Chondrocyte (in vitro differentiated cells): ENCODE measurements at regions not wholly inside any gene's neighbourhood (a gene's known extent, or its start where the extent isn't known, plus 50 kb on each side); places are given as distances from the start of the nearest gene placed in this dataset.
"Not testable (repeated sequence)": the region's sequence is repeated elsewhere in the genome, so short reads cannot be mapped to it uniquely, and the experiment has no call there.

Source experiments
- DNase-seq: peaks from one replicate; pipeline ENCODE4 v3.0.0; 2021; ENCODE audit warnings: mixed read lengths, low spot score
- H3K27ac Mint-ChIP-seq: one replicate; pipeline ENCODE4 v1.8.0; 2021; ENCODE audit warnings: mild to moderate bottlenecking, moderate library complexity, mixed read lengths; ENCODE audit not compliant: unreplicated experiment
- H3K27me3 Mint-ChIP-seq: 2 replicates; pipeline ENCODE4 v1.8.0; 2021; ENCODE audit warnings: low read depth, mixed read lengths
- H3K36me3 Mint-ChIP-seq: 2 replicates; pipeline ENCODE4 v1.8.0; 2021; ENCODE audit warnings: low read depth, mixed read lengths
- H3K4me1 Mint-ChIP-seq: 2 replicates; pipeline ENCODE4 v1.8.0; 2021; ENCODE audit warnings: low read depth, mild to moderate bottlenecking, mixed read lengths
- H3K4me3 Mint-ChIP-seq: one replicate; pipeline ENCODE4 v1.8.0; 2021; ENCODE audit warnings: mild to moderate bottlenecking, moderate library complexity, mixed read lengths; ENCODE audit not compliant: unreplicated experiment
- H3K9me3 Mint-ChIP-seq: 2 replicates; pipeline ENCODE4 v1.8.0; 2021; ENCODE audit warnings: low read depth, mixed read lengths
- CTCF ChIP-seq: fragments of 200-600 bp; sonication (generic); IDR thresholded peaks from 2 replicates; pipeline ENCODE4 v1.5.0; 2021; ENCODE audit warnings: antibody characterized with exemption, mild to moderate bottlenecking, moderate library complexity

GRCh38 chr14:38363217-38363616 lies 107.3 kb upstream of the CLEC14A start:
- H3K27me3 Mint-ChIP-seq, result no peaks in the 10 kb centered on the region
- peaks cover 11% of the 10 kb centered on the region for H3K9me3 Mint-ChIP-seq
- no peak for TF ChIP-seq CTCF
- no peak overlapping the region for H3K4me3 Mint-ChIP-seq
- no peak for DNase-seq
- no peak overlapping the region for H3K27ac Mint-ChIP-seq
- no peaks in the 10 kb centered on the region for H3K36me3 Mint-ChIP-seq
- H3K4me1 Mint-ChIP-seq, result no peaks in the 10 kb centered on the region

- peaks cover 7% of the 10 kb centered on the region for H3K4me1 Mint-ChIP-seq
- no peak overlapping the region for H3K27ac Mint-ChIP-seq
- H3K36me3 Mint-ChIP-seq, result no peaks in the 10 kb centered on the region
- TF ChIP-seq CTCF, result no peak
- H3K4me3 Mint-ChIP-seq, result no peak overlapping the region
- DNase-seq, result no peak
- no peaks in the 10 kb centered on the region for H3K27me3 Mint-ChIP-seq
- peaks cover 21% of the 10 kb centered on the region for H3K9me3 Mint-ChIP-seq
Observed at GRCh38 chr14:38357557-38357956, 101.7 kb upstream of the CLEC14A start.

DNA sequence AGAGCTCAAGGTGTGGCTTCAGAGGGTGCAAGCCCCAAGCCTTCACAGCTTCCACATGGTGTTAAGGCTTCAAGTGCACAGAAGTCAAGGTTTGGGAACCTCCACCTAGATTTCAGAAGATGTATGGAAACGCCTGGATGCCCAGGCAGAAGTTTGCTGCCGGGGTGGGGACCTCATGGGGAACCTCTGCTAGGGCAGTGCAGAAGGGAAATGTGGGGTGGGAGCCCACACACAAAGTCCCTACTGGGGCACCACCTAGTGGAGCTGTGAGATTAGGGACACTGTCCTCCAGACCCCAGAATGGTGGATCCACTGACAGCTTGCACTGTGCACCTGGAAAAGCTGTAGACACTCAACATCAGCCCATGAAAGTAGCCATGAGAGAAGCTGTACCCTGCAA lies 99.6 kb upstream of the CLEC14A start:
- not testable (repeated sequence) for H3K27me3 Mint-ChIP-seq, H3K27ac Mint-ChIP-seq, H3K4me3 Mint-ChIP-seq, H3K36me3 Mint-ChIP-seq, H3K4me1 Mint-ChIP-seq, DNase-seq
- peaks cover 18% of the 10 kb centered on the region for H3K9me3 Mint-ChIP-seq

GRCh38 chr14:38350102-38350501 lies 94.2 kb upstream of the CLEC14A start:
- Mint-ChIP-seq H3K4me1 (no peaks in the 10 kb centered on the region), H3K27me3 (peaks cover 6% of the 10 kb centered on the region), H3K9me3 (peaks cover 20% of the 10 kb centered on the region), H3K27ac (no peak overlapping the region), H3K4me3 (no peak overlapping the region), H3K36me3 (no peaks in the 10 kb centered on the region)
- DNase-seq, result no peak
- TF ChIP-seq CTCF, result no peak

DNA sequence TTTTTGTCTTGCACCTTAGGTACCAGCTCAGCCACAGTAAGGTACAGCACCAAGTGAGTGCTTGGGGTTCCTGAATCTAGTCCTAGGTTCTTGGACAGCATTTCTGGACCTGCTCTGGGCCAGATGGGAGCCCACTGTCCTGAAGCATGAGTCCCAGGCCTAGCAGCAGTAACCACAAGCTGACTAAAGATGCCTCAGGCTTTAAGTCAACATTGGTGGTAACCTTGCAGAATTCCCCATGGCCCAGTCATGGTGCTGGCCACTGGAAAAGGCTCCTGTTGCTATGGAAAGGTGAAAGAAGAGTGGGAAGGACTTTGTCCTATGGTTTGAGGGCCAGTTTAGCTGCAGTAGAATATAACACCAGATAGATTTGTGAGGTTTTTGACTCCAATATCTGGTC lies 86.9 kb upstream of the CLEC14A start:
- TF ChIP-seq CTCF, result no peak
- Mint-ChIP-seq H3K27ac (no peak overlapping the region), H3K4me3 (no peak overlapping the region), H3K4me1 (no peaks in the 10 kb centered on the region), H3K36me3 (no peaks in the 10 kb centered on the region), H3K9me3 (peaks cover 13% of the 10 kb centered on the region), H3K27me3 (peaks cover 10% of the 10 kb centered on the region)
- no peak for DNase-seq

GRCh38 chr14:38339696-38340095 lies 83.8 kb upstream of the CLEC14A start:
- no peak overlapping the region for H3K4me3 Mint-ChIP-seq
- no peaks in the 10 kb centered on the region for H3K36me3 Mint-ChIP-seq
- DNase-seq, result no peak
- no peak overlapping the region for H3K27ac Mint-ChIP-seq
- peaks cover 7% of the 10 kb centered on the region for H3K27me3 Mint-ChIP-seq
- H3K4me1 Mint-ChIP-seq, result no peaks in the 10 kb centered on the region
- no peaks in the 10 kb centered on the region for H3K9me3 Mint-ChIP-seq
- no peak for TF ChIP-seq CTCF
